Activated CD4-positive, alpha-beta T cell treated with anti-CD3 and anti-CD28 coated beads for 36 hours (primary cell): ENCODE measurements at regions not wholly inside any gene's neighbourhood (a gene's known extent, or its start where the extent isn't known, plus 50 kb on each side); places are given as distances from the start of the nearest gene placed in this dataset.

ENCODE experiments used
- ATAC-seq: fragments of 200-7000 bp; cut with Tn5 transposase; one replicate; pipeline ENCODE4 v1.10.0; 2021; ENCODE audit warnings: mild to moderate bottlenecking, moderate library complexity
- CTCF ChIA-PET: fragments of 350-600 bp; sonication (Branson Sonifier 250); formaldehyde crosslinking; loops from one replicate; lab custom pipeline; 2021; ENCODE audit warnings: antibody characterized with exemption; lab: Charles Lee
- POLR2A ChIA-PET: fragments of 350-600 bp; sonication (Branson Sonifier 250); formaldehyde crosslinking; loops from one replicate; lab custom pipeline; 2021; ENCODE audit warnings: antibody characterized with exemption, inconsistent platforms; lab: Charles Lee
- DNase-seq: peaks from one replicate; pipeline ENCODE4 v3.0.0-alpha.2; 2020
- H3K27ac Mint-ChIP-seq: one replicate; pipeline ENCODE4 v1.8.0; 2021; ENCODE audit warnings: mixed read lengths
- H3K27me3 Mint-ChIP-seq: one replicate; pipeline ENCODE4 v1.8.0; 2021; ENCODE audit warnings: mixed read lengths
- H3K36me3 Mint-ChIP-seq: one replicate; pipeline ENCODE4 v1.8.0; 2021; ENCODE audit warnings: low read depth, mixed read lengths
- H3K4me1 Mint-ChIP-seq: one replicate; pipeline ENCODE4 v1.8.0; 2021; ENCODE audit warnings: mixed read lengths
- H3K4me3 Mint-ChIP-seq: one replicate; pipeline ENCODE4 v1.8.0; 2021; ENCODE audit warnings: mild to moderate bottlenecking, moderate library complexity, mixed read lengths
- H3K9me3 Mint-ChIP-seq: one replicate; pipeline ENCODE4 v1.8.0; 2021; ENCODE audit warnings: low read depth, mixed read lengths
- intact Hi-C, 2 experiments: fragments of 100-400 bp; cut with DNase I in 1 of 2; cut with micrococcal nuclease in 1 of 2; formaldehyde crosslinking; loops; one replicate each; pipeline versions ENCODE4 v1.14.2 to v1.15.1; 2022 to 2024; cut with DNase I, micrococcal nuclease

DNA sequence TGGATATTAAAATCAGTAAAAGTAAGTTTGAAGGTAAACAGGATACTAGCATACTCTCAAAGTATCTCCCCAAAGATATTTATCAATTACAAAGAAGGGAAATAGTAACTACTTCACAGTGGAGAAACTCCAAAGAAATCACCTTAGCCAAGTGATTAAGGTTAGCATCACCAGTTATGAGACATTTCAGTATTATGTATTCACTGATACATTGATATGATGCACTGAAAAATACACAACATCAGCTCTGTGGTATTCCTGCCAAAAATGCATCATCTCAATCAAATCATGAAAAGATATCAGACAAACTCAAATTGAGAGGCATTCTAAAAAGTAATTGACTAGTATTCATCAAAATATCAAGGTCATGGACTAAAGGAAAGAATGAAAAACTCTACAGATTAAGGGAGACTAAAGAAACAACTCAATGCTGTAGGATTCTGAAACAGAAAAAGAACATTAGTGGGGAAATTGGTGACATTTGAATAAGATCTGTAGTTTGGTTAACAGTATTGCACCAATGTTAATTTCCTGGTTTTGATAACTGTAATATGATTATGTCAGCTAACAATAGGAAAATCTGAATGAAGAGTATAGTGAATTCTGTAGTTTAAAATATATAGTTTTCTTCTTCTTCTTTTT lies 215.4 kb downstream of the UACA start:
- Mint-ChIP-seq H3K36me3 (no peaks in the 10 kb centered on the region), H3K4me3 (no peak overlapping the region), H3K9me3 (peaks cover 6% of the 10 kb centered on the region), H3K27ac (peak overlapping the region; percentile 80), H3K4me1 (peaks cover 49% of the 10 kb centered on the region), H3K27me3 (no peaks in the 10 kb centered on the region)
- peak; percentile 88 for ATAC-seq
- no peak for DNase-seq
- intact Hi-C loops: loop anchor here (1.0 to 5.0 kb wide), 10 partner anchors 11 to 787 kb away; no protein-coding TSS in a partner anchor
- ChIA-PET POLR2A (interaction anchor here (0.7 to 1.0 kb wide), 2 partner anchors 12 to 1096 kb away, joined by 4 to 5 read pairs; no protein-coding TSS in a partner anchor), CTCF (interaction anchor here (1.1 kb wide), 1 partner anchor 13 kb away, joined by 6 read pairs; no protein-coding TSS in a partner anchor)

DNA sequence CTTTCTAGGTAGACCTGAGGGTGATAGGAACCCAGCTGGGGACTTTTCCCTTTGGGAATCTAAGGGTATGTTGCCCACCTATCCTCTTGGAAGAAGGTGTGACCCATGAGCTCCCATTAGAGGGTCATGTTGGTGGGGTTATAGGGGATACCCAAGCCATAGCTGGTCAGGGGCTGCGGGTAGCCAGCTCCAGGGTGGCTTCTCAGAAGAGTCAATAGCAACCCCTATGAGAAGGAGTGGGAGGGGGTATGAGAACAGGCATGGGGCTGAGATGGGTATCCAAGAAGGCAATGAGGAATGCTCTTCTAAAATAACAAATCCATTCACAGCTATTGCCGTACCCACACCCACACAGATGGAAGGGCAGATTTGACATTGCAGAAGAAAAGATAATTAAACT lies 217.8 kb downstream of the UACA start:
- ChIA-PET CTCF (interaction anchor here (0.8 kb wide), 1 partner anchor 60 kb away, joined by 3 read pairs; no protein-coding TSS in a partner anchor), POLR2A (no interaction called here)
- intact Hi-C loops: loop anchor here in 1 of 2 experiments (5.0 kb wide), 2 partner anchors 38 to 53 kb away; no protein-coding TSS in a partner anchor
- DNase-seq: no peak
- Mint-ChIP-seq H3K4me1 (peaks cover 51% of the 10 kb centered on the region), H3K9me3 (no peaks in the 10 kb centered on the region), H3K4me3 (no peak overlapping the region), H3K36me3 (peaks cover 1% of the 10 kb centered on the region), H3K27me3 (no peaks in the 10 kb centered on the region), H3K27ac (peak overlapping the region; percentile 84)
- ATAC-seq: no peak

DNA sequence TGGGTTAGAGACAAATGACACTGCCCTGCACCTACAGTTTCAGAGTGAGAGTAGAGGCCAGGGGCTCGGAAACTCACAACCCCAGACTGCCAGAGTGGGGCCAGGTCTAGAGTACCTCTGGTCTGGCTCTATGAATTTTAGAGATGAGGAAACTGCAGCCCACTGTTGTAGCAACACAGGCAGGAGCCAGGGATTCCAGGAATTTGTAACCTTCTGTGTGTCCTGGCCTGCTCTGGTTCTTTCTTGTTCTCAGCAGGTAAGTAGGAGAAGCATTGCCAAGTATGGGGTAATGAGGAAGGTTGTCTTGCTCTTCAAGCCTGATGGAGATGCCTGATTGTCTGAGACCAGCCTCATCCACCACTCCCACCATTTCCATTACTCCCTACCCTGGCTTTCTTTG lies 221.8 kb downstream of the UACA start:
- CTCF ChIA-PET: interaction anchor here (1.1 kb wide), 1 partner anchor 181 kb away, joined by 3 read pairs; no protein-coding TSS in a partner anchor
- Mint-ChIP-seq H3K27me3 (no peaks in the 10 kb centered on the region), H3K36me3 (peaks cover 2% of the 10 kb centered on the region), H3K9me3 (no peaks in the 10 kb centered on the region), H3K4me3 (no peak overlapping the region), H3K27ac (no peak overlapping the region), H3K4me1 (peaks cover 28% of the 10 kb centered on the region)
- POLR2A ChIA-PET: no interaction called here
- DNase-seq (no peak), ATAC-seq (no peak)
- intact Hi-C loops: no loop called here

DNA sequence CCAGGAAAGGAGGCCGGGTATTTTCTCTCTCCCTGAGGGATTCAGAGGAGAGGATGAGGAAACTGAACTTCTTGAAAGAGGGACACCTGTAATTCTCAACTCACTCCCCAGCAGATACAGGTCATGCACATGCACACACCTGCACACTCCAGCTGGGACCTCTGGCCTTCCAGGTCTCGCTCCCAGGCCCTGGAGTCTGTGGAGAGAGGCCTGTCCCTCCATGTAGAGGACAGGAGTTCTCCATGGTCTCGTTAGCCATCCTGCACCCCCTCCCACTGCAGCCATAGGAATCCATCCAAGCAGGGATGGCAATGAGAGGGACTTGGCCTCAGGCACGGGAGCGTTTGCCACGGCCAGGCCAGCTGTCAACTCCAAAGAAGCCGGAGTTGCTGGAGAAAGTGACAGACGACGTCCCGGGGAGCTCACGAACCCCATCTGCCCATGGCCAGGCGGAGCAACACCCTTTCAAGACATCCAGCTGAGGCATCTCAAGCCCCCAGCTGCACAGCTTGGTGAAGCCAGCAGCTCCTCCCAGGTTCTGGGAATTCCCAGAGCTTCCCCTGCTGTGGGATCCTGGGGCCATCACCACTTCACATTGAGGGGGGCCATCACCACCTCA lies 223.3 kb downstream of the UACA start:
- Mint-ChIP-seq H3K27me3 (no peaks in the 10 kb centered on the region), H3K36me3 (peaks cover 2% of the 10 kb centered on the region), H3K4me3 (no peak overlapping the region), H3K9me3 (no peaks in the 10 kb centered on the region), H3K27ac (no peak overlapping the region), H3K4me1 (peaks cover 29% of the 10 kb centered on the region)
- DNase-seq: no peak
- CTCF ChIA-PET: interaction anchor here (1.1 kb wide), 2 partner anchors 12 to 183 kb away, joined by 3 read pairs; no protein-coding TSS in a partner anchor
- intact Hi-C loops: no loop called here
- POLR2A ChIA-PET: interaction anchor here (0.6 kb wide), 1 partner anchor 20 kb away, joined by 3 read pairs; no protein-coding TSS in a partner anchor
- ATAC-seq: no peak

DNA sequence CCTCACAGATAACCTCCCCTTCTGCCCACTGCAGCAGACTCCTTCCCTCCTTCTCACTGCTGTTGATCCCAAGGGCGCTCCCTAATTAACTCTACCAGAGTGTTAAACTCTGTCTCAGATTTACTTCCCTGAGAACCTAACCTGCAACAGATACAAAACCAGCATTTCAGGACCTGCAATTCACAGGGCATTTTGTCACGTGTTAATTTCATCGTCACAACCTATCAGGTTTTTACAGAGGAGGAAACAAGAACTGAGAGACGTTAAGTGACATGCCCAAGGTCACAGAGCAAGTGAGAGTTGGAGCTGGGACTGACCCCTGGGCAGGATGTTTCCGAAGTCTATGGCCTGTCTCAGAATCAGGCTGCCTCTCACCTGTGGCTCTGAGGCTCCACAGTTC lies 223.9 kb downstream of the UACA start:
- no peak overlapping the region for H3K27ac Mint-ChIP-seq
- no peaks in the 10 kb centered on the region for H3K9me3 Mint-ChIP-seq
- no peak overlapping the region for H3K4me3 Mint-ChIP-seq
- POLR2A ChIA-PET: interaction anchor here (0.6 kb wide), 1 partner anchor 21 kb away, joined by 3 read pairs; no protein-coding TSS in a partner anchor
- CTCF ChIA-PET: no interaction called here
- DNase-seq (no peak), ATAC-seq (no peak)
- peaks cover 30% of the 10 kb centered on the region for H3K4me1 Mint-ChIP-seq
- H3K27me3 Mint-ChIP-seq: no peaks in the 10 kb centered on the region
- peaks cover 2% of the 10 kb centered on the region for H3K36me3 Mint-ChIP-seq
- intact Hi-C loops: no loop called here

DNA sequence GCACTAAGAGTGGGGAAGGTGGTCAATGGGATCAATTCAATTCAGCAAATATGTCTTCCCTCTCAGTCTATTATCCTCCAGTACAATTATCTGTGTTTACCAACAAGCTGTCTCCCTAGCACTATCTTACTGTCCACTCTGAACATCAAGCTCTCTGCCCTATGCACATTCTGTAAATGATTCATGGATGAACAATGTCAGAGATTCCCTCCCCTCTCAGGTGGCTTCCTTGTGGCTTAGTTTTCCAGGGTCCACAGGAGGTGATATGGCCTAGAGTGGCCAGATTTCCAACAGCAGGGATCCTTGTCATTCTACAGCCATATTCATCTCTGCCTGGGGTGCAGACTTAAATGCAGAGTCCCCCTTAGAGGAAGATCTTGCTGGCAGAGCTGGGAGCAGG lies 225.1 kb downstream of the UACA start:
- CTCF ChIA-PET: interaction anchor here (0.9 kb wide), 1 partner anchor 9 kb away, joined by 4 read pairs; no protein-coding TSS in a partner anchor
- Mint-ChIP-seq H3K4me1 (peaks cover 37% of the 10 kb centered on the region), H3K27me3 (no peaks in the 10 kb centered on the region), H3K36me3 (peaks cover 2% of the 10 kb centered on the region), H3K27ac (no peak overlapping the region), H3K9me3 (no peaks in the 10 kb centered on the region), H3K4me3 (no peak overlapping the region)
- intact Hi-C loops: no loop called here
- POLR2A ChIA-PET: no interaction called here
- DNase-seq: no peak
- no peak for ATAC-seq

DNA sequence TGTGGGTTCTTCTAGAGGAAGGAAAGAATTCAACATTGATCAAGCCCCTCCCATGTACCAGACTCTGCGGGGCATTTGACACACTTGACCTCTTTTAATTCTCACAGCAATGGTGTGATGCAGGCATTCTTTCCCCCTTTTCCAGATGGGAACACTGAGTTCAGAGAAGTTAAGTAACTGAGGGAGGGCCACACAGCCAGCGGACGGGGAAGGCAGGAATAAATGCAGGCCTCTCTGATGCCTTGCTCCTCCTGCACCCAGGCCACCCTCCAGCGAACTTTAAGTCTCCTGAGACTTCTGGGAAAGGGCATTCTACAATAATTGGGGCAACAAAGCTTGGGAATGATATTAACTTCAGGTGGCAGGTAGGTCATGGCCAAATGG lies 227.4 kb downstream of the UACA start:
- peak overlapping the region; percentile 79 for H3K4me3 Mint-ChIP-seq
- ChIA-PET CTCF (interaction anchor here (0.5 to 2.5 kb wide), 7 partner anchors 23 to 1084 kb away, joined by 3 to 7 read pairs (median 3); no protein-coding TSS in a partner anchor), POLR2A (interaction anchor here (0.6 kb wide), 1 partner anchor 191 kb away, joined by 5 read pairs; no protein-coding TSS in a partner anchor)
- H3K36me3 Mint-ChIP-seq: peaks cover 2% of the 10 kb centered on the region
- intact Hi-C loops: loop anchor here in 1 of 2 experiments (2.0 kb wide), 1 partner anchor 23 kb away; no protein-coding TSS in a partner anchor
- H3K4me1 Mint-ChIP-seq: peaks cover 47% of the 10 kb centered on the region
- no peaks in the 10 kb centered on the region for H3K9me3 Mint-ChIP-seq
- peak overlapping the region; percentile 92 for H3K27ac Mint-ChIP-seq
- H3K27me3 Mint-ChIP-seq: no peaks in the 10 kb centered on the region
- DNase-seq (no peak), ATAC-seq (no peak)

DNA sequence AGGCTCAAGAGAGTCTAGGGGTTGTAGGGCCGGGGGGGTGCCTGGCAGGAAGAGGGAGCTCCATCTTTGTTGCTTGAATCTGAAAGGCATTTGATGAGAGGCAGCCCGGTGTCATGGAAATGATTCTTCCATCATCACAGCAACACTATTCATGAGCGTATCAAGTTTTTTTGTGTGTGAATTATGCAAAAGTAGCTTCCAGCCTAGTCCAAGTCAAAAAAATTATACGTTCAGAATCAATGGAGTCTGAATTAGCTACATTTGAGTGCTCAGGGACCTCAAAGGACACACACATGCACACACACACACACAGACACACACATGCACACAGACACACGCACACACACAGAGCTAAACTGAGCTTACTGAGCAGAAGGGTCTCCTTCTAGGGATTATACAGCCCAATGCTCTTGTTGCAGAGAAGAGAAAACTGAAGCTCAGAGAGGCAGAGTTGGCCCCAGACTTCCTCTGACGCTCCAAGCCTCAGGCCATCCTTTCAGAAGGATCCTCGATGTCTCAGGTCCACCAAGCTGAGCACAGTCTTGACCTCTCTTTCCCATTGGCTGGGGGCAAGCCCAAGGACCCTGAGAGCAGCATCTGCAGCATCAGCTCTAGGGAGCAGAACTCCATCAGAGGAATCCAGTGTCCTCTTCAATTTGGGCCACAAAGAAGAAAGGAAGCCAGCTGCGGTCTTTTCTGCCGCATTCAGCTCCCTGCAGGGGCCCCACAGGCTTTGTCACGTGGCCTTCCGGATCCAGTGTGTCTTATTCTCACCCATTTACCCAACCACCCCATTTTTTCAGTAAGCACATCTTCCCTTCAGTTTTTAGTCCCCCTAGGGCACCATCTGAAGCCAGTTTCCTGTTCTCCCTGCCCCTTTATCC lies 228.0 kb downstream of the UACA start:
- intact Hi-C loops: loop anchor here in 1 of 2 experiments (2.0 kb wide), 1 partner anchor 23 kb away; no protein-coding TSS in a partner anchor
- H3K27ac Mint-ChIP-seq: peak overlapping the region; percentile 92
- H3K27me3 Mint-ChIP-seq: no peaks in the 10 kb centered on the region
- H3K36me3 Mint-ChIP-seq: no peaks in the 10 kb centered on the region
- DNase-seq (peak; percentile 80), ATAC-seq (peak; percentile 84)
- H3K4me1 Mint-ChIP-seq: peaks cover 48% of the 10 kb centered on the region
- H3K4me3 Mint-ChIP-seq: peak overlapping the region; percentile 79
- CTCF ChIA-PET: interaction anchor here (0.5 to 2.5 kb wide), 16 partner anchors 11 to 1083 kb away, joined by 3 to 9 read pairs (median 4); no protein-coding TSS in a partner anchor
- H3K9me3 Mint-ChIP-seq: no peaks in the 10 kb centered on the region
- POLR2A ChIA-PET: interaction anchor here (0.5 to 1.2 kb wide), 4 partner anchors 30 to 1718 kb away, joined by 3 to 5 read pairs (median 4); no protein-coding TSS in a partner anchor

DNA sequence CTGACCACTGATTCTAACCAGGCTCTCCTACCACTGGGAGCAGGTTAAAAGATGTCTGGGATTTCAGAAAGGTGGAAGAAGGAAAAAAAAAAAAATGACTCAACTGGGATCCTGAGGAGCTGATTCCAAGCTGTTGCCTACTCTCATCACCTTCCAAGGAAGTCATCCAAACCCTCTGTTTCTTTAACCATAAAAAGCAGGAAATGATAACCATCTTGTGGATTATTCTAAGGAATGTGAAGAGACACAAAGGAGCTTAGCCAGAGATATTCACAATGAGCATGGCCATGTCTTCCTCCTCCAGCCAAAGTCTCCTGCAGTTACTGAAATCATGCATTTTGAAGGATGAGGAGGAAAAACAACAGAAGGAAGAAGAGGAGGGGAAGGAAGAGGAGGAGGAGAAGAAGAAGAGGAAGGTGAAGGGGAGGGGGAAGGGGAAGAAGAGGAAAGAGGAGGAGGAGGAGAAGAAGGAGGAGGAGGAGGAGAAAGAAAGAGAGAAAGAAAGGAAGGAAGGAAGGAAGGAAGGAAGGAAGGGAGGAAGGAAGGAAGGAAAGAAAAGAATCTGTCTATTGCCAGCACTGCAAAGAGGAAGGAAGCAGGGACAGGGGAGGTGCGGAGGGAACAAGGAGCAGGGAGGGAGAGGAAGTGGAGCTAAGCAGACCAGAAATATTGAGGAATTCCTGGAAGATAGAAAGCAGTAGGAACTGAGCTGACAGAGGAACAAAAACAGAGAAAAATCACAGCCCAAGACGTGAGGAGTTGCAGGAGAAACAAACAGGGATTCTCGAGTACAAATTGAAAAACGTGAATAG lies 229.2 kb downstream of the UACA start:
- ATAC-seq (no peak), DNase-seq (no peak)
- Mint-ChIP-seq H3K9me3 (no peaks in the 10 kb centered on the region), H3K27ac (peak overlapping the region; percentile 92), H3K36me3 (peaks cover under 1% of the 10 kb centered on the region), H3K4me1 (peaks cover 60% of the 10 kb centered on the region), H3K27me3 (no peaks in the 10 kb centered on the region), H3K4me3 (peak overlapping the region; percentile 79)
- POLR2A ChIA-PET: interaction anchor here (0.6 to 1.2 kb wide), 3 partner anchors 29 to 1082 kb away, joined by 3 to 6 read pairs (median 5); no protein-coding TSS in a partner anchor
- intact Hi-C loops: loop anchor here in 1 of 2 experiments (2.0 kb wide), 1 partner anchor 25 kb away; no protein-coding TSS in a partner anchor
- CTCF ChIA-PET: interaction anchor here (0.6 to 2.5 kb wide), 11 partner anchors 12 to 83 kb away, joined by 3 to 9 read pairs (median 4); no protein-coding TSS in a partner anchor
